GM12872 (cell line): ENCODE measurements at regions not wholly inside any gene's neighbourhood (a gene's known extent, or its start where the extent isn't known, plus 50 kb on each side); places are given as distances from the start of the nearest gene placed in this dataset.
A peak's percentile ranks its signal among the peaks of the same experiment; 100 is the strongest.

ENCODE experiments used
- TF ChIP-seq, protein P1 (sequence below): IDR thresholded peaks from 3 replicates; pipeline ENCODE4 v1.5.1; 2011; ENCODE audit warnings: low read depth, mild to moderate bottlenecking, low read length, moderate library complexity; ENCODE audit not compliant: insufficient read depth

GRCh38 chr1:101435831-101436511, 199.2 kb downstream of the S1PR1 start:
- TF ChIP-seq, protein P1, sequence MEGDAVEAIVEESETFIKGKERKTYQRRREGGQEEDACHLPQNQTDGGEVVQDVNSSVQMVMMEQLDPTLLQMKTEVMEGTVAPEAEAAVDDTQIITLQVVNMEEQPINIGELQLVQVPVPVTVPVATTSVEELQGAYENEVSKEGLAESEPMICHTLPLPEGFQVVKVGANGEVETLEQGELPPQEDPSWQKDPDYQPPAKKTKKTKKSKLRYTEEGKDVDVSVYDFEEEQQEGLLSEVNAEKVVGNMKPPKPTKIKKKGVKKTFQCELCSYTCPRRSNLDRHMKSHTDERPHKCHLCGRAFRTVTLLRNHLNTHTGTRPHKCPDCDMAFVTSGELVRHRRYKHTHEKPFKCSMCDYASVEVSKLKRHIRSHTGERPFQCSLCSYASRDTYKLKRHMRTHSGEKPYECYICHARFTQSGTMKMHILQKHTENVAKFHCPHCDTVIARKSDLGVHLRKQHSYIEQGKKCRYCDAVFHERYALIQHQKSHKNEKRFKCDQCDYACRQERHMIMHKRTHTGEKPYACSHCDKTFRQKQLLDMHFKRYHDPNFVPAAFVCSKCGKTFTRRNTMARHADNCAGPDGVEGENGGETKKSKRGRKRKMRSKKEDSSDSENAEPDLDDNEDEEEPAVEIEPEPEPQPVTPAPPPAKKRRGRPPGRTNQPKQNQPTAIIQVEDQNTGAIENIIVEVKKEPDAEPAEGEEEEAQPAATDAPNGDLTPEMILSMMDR, result no peak

- TF ChIP-seq, protein P1, result no peak
Measured at GRCh38 chr1:101437800-101438199, 201.0 kb downstream of the S1PR1 start.

DNA sequence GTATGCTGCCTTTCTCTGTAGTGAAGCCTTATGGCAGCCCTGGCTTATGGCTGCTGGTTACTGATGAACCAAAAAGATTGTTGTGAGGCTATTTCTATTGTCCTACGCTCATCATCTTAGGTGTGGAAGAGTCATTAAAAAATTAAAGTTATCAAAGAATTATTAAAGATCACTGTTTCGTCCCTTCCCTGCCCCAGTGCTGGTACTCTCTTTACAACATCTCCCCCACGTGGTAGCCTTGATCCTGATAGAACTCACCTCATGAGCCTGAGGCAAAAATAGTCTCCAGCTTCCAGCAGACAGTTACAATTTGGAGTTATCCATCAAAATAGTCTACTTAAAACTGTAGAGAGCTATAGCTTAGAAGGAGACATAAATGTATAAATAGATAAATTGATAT, 201.5 kb downstream of the S1PR1 start:
- TF ChIP-seq, protein P1, result peak; percentile 66

- TF ChIP-seq, protein P1, result no peak
Measured at GRCh38 chr1:101440485-101440884, 203.7 kb downstream of the S1PR1 start.

DNA sequence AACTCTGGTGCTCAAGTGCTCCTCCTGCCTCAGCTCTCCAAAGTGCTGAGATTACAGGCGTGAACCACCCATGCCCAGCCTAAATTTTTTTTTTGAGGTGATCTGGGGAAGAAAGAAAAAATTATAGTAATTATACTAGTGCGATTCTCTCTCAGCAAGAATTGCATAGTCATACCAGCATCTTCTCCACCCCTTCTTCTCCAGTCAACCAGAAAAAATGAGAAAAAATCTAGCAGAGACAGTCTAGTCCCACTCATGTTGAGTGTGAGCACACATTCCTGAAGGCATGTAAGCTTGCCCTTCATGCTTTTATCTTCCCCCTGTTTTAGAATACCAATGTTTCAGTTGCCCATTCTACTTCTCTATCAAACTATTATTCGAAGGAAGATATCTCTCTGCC, 207.6 kb downstream of the S1PR1 start:
- TF ChIP-seq, protein P1, result no peak

DNA sequence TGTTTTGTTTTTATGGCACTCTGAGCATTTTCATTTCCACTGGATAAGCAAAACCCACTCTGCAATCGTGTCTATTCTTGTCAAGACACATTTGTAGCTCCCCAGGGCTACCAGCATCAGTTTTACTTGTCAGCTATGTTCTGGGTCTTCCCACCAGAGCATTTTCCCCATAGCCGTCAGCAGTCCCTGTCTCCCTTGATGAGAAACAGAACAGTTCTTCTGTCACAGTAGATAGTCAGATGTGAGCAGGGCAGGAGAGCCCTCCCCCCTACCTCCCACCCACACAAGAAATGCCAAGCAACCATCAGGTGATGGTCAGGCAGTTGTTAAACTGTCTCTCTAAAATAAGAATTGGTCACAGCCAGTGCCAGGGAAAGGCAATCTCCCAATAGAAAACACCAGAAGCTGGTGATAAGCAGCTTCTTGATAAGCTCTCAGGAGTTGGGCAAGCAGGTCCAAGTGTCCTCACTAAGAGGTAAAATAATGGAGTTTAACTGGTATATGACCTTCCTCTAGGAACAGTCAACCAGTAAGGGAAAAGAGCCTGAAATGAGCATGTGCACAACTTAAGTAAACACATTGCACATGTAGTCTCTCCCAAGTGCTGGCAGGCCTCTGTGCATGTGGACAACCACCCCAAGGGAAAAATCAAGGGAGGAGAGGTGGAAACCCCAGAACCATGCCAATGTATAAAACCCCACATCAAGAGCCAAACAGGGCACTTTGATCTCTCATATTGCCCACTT, 208.2 kb downstream of the S1PR1 start:
- TF ChIP-seq, protein P1, result no peak

DNA sequence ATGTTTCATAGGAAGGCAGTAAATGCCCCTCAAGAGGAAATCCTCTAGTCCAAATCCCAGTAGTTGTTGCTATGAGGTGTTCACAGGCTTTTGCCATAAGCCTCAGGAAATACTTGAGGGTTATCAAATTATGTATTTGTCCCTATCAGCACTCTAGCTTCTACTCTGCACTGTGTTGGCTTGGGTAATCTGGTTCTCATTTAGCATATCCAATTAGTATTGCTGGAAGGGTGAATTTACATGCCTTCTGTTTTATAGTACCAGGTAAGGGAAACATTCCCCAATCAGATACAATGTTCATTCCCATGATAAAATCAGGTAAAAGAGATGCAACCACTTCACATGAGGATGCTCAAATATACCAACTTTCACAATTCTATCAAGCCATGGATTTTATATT, 211.2 kb downstream of the S1PR1 start:
- TF ChIP-seq, protein P1, result no peak
